GM18502 (cell line): ENCODE measurements at regions not wholly inside any gene's neighbourhood (a gene's known extent, or its start where the extent isn't known, plus 50 kb on each side); places are given as distances from the start of the nearest gene placed in this dataset.

Experiments
- ATAC-seq: cut with Tn5 transposase; IDR thresholded peaks from one replicate; pipeline ENCODE4 v1.9.1; 2021; ENCODE audit warnings: mild to moderate bottlenecking; ENCODE audit not compliant: unreplicated experiment, poor library complexity

GRCh38 chr2:43090317-43090716 lies 136.1 kb downstream of the ZFP36L2 start:
- ATAC-seq = no peak

GRCh38 chr2:43088143-43089073 lies 138.0 kb downstream of the ZFP36L2 start:
- ATAC-seq = no peak

DNA sequence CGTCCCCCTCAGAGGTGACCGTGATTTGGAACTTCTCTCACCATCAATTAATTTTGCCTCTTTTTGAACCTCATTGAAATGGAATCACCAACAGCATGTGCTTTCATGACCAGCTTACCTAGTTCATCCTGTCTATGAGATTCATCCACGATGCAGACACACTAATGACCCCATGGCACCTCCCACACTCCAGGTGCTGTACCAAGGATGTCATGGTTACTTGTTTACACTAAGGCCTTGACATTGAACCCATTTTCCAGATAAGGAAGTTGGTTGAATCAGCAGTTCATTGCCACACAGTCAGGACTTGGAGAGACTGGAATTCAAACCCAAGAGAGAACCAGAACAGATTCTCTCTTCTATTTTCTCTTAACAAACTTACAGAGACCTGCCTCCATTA lies 139.0 kb downstream of the ZFP36L2 start:
- no peak for ATAC-seq

- no peak for ATAC-seq
Observed at GRCh38 chr2:43086451-43087221, 139.8 kb downstream of the ZFP36L2 start.

GRCh38 chr2:43085929-43086328 lies 140.5 kb downstream of the ZFP36L2 start:
- no peak for ATAC-seq

DNA sequence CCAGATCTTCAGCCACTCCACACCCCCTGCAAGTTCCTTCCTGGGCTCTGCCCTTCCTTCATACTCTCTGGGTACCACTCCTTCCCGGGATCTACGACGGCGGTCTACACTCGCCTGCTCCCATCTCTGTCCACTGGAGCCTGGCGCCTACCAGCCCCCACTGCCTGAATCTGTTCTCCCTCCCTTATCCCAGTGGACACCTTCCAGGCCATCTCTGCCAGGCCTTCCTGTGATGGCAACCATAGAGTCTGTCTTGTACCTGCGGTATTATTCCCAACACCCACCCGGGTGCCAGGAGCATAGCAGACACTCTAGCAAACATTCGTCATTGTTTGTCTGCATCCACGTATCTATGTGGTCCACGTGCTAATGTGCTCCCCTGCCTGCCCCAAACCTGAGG lies 140.9 kb downstream of the ZFP36L2 start:
- ATAC-seq = no peak

DNA sequence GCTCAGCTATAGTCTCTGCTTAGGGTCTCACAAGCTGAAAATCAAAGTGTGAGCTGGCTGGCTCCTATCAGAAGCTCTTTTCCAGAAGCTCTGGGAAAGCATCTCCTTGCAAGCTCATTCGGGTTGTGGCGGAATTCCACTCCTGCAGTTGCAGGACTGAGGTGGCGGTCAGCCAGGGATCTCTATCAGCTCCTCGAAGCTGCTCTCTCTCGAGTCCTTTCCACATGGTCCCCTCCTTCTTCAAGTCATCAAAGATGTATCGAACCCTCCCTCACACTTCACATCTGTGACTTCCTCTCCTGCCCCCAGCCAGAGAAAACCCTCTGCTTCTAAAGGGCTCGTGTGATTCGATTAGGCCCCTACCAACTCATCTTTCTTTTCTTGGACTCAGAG lies 141.7 kb downstream of the ZFP36L2 start:
- no peak for ATAC-seq

DNA sequence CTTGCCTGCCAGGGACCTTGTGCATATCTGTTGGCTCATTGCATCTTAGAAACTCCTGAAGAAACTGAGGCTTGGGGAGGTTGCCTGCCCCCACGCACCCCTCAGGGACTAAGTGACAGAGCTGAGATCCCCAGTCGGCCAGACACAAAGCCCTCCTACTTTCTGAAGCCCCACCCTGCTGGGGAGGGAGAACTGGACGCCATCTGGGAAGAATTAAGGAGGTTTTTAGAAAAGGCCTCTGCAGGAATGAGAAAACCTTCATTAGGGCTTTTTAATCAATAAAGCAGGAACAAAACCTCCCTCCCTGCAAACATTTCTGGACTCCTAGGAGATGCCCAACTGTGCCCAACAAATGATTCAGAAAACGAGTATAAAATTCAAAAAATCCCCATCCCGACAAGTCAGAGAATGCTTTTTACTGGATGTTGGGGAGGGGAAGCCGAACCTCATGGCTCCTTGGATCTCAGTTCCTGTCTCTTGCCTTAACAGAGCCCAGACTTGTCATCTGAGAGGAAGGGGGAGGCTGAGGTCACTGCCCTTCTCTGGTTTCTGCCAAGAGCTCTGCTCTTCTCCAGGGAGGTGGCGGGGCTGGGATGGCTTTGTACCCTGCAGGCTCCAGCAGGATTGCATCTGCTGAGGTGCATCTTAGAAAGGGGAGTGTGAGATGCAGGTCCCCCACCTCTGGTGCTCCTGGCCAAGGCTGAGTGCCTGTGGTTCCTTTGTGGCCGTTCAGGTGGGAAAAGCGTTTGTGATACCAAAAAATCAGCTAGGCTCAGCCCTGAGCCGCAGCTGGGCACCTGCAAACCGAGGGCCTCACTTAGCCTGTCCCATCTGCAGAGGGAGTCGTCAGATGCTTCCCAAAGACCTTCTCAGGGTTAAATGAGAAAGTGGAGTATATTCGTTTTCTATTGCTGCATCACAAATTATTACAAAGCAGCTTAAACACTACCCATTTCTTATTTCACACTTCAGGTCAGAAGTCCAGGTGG lies 142.4 kb downstream of the ZFP36L2 start:
- no peak for ATAC-seq

GRCh38 chr2:43082903-43083677 lies 143.3 kb downstream of the ZFP36L2 start:
- ATAC-seq = no peak

GRCh38 chr2:43082111-43082894 lies 144.1 kb downstream of the ZFP36L2 start:
- no peak for ATAC-seq

DNA sequence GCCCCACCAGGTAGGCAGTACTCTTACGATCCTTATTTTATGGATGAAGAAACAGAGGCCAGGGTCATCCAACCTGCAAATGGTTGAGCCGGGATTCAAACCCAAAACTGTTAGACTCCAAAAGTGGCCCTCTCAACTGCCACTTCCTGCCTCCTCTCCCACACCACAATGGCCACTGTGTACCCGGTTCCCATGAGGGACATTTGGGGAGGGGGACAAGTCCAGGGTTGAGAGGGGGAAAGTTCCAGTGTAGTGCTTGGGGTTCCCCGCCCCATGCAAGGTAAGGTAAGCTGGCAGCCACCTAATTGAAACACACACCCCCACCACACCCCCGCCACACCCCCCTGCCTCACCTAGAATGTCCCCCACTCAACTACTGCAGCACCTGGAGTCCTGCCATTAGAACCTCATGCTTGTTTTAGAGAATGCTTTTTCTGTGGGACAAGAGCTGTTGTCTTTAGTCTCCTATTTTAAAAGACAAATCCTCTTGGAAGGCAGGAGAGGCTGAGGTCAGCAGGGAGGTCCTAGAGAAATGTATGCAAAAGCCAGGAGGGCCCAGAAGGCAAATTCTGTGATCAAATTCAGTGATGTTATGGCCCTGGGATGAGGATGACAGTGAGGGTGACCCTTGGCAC lies 145.2 kb downstream of the ZFP36L2 start:
- ATAC-seq = no peak

- ATAC-seq = no peak
Observed at GRCh38 chr2:43080571-43081021, 145.8 kb downstream of the ZFP36L2 start.

DNA sequence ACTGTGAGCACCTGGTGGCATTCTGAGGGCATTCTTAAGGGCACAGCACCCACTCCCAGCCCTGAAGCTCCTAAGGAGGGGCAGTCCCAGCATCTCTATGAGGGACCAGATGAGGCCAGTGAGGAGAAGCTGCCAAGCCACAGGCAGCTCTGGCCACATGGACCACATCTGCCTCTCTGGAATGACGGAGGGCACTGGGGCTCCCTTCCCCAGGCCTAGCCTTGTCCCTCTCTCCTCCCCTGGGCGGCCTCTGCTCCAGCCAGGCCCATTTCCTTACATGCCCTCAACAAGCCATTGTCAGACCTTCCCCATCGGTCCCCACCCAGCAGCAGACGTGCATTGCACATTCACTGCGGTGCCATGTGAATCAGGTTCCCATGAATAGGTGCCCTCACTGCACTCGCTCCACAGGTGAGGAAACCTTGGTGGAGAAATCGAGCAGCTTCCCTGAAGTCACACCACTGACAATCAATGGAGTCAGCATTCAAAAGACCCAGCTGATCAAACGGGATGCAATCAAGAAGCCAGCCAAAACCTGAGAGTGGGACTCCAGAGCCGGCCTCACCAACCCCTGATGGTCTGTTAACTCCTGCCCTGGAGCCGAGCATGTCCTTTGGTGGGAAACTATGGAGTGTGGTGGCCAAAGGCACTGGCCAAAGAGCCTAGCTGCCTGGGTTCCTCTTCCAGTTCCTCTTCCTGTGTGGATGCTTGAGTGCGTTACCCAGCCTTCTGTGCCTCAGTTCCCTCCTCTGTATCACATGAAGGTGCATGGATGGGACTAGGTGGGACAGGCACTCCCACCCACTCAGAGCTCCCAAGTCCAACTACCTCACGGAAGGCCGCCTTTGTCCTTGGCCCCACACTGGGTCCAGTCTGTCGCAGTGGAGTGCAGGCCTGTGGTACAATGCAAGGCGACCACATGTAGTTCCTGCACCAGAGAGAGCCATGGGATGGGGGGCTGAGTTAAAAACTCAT lies 147.3 kb downstream of the ZFP36L2 start:
- ATAC-seq = no peak

GRCh38 chr2:43078301-43078700 lies 148.1 kb downstream of the ZFP36L2 start:
- no peak for ATAC-seq

- ATAC-seq = no peak
Observed at GRCh38 chr2:43077876-43078275, 148.5 kb downstream of the ZFP36L2 start.

DNA sequence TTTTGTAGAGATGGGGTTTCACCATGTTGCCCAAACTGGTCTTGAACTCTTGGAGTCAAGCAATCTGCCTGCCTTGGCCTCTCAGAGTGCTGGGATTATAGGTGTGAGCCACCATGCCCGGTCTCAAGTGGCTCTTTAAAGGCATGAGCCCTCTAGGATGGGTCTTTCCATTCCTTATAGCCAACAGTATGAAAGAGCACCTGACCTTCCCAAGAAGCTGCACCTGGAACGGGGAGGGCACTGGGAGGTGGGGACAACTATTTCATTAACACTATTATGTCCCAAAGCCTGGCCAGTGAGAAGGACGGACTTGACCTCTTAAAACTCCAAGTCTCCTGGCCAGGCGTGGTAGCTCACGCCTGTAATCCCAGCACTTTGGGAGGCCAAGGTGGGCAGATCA lies 149.7 kb downstream of the ZFP36L2 start:
- no peak for ATAC-seq
